CD14-positive monocyte (primary cell): ENCODE measurements at regions not wholly inside any gene's neighbourhood (a gene's known extent, or its start where the extent isn't known, plus 50 kb on each side); places are given as distances from the start of the nearest gene placed in this dataset.

ENCODE experiments used
- DNase-seq, 3 donors: peaks; one replicate each; pipeline ENCODE4 v3.0.0-alpha.2; 2011 to 2022
- H2AFZ ChIP-seq: 2 replicates; pipeline ENCODE4 v1.6.0; 2012; ENCODE audit warnings: mild to moderate bottlenecking, low read depth, low read length, inconsistent platforms; ENCODE audit not compliant: insufficient read depth, poor library complexity, severe bottlenecking
- H3K27ac ChIP-seq, 2 donors: 1 replicate in 1 of 2; 2 replicates in 1 of 2; pipeline ENCODE4 v1.5.1; 2012 to 2013; ENCODE audit warnings: low read length in 2 of 2, control low read depth in 1 of 2, inconsistent platforms in 1 of 2, low read depth in 1 of 2, mild to moderate bottlenecking in 1 of 2
- H3K27me3 ChIP-seq, 2 donors: one replicate each; pipeline versions ENCODE4 v1.6.0 to v1.6.1; 2011 to 2013; ENCODE audit warnings: low read length in 2 of 2; ENCODE audit not compliant: control insufficient read depth in 2 of 2, insufficient read depth in 2 of 2
- H3K36me3 ChIP-seq, 2 donors: replicated peaks in 1 of 2; 1 replicate in 1 of 2; 2 replicates in 1 of 2; pipeline versions ENCODE4 v1.5.1 to v1.6.1; 2012 to 2013; ENCODE audit warnings: low read length in 2 of 2, control low read depth in 1 of 2, inconsistent platforms in 1 of 2, mild to moderate bottlenecking in 1 of 2; ENCODE audit not compliant: insufficient read depth in 2 of 2, control insufficient read depth in 1 of 2
- H3K4me1 ChIP-seq, 2 donors: 1 replicate in 1 of 2; 2 replicates in 1 of 2; pipeline versions ENCODE4 v1.5.1 to v1.6.1; 2012 to 2013; ENCODE audit warnings: low read length in 2 of 2, control low read depth in 1 of 2, inconsistent platforms in 1 of 2, mild to moderate bottlenecking in 1 of 2, moderate library complexity in 1 of 2; ENCODE audit not compliant: insufficient read depth in 2 of 2, control insufficient read depth in 1 of 2
- H3K4me2 ChIP-seq: replicated peaks from 2 replicates; pipeline ENCODE3; 2012; ENCODE audit warnings: low read length, moderate library complexity, mild to moderate bottlenecking; ENCODE audit not compliant: poor library complexity, severe bottlenecking; ENCODE audit errors: extremely low read depth
- H3K4me3 ChIP-seq, 3 experiments: fragments of 200-600 bp in 1 of 3; sonication (generic) in 1 of 3; replicated peaks in 1 of 3; 1 replicate in 2 of 3; 2 replicates in 1 of 3; pipeline ENCODE4 v1.5.1; 2011 to 2013; ENCODE audit warnings: low read length in 3 of 3, mild to moderate bottlenecking in 3 of 3, control low read depth in 2 of 3, low read depth in 2 of 3, inconsistent platforms in 1 of 3, moderate library complexity in 1 of 3
- H3K79me2 ChIP-seq: 2 replicates; pipeline ENCODE4 v1.6.0; 2012; ENCODE audit warnings: mild to moderate bottlenecking, control low read depth, inconsistent platforms, low read length, moderate library complexity; ENCODE audit not compliant: insufficient read depth
- H3K9ac ChIP-seq: 2 replicates; pipeline ENCODE4 v1.6.0; 2017; ENCODE audit warnings: low read length, mild to moderate bottlenecking; ENCODE audit not compliant: insufficient read depth, poor library complexity, severe bottlenecking
- H3K9me3 ChIP-seq, 2 donors: replicated peaks in 1 of 2; 1 replicate in 1 of 2; 2 replicates in 1 of 2; pipeline versions ENCODE4 v1.5.1 to v1.6.1; 2012 to 2013; ENCODE audit warnings: low read length in 2 of 2, control low read depth in 1 of 2; ENCODE audit not compliant: control insufficient read depth in 1 of 2, insufficient read depth in 1 of 2
- H4K20me1 ChIP-seq: 2 replicates; pipeline ENCODE4 v1.6.0; 2012; ENCODE audit warnings: mild to moderate bottlenecking, low read length, control low read depth, moderate library complexity; ENCODE audit not compliant: insufficient read depth
- H3K27ac Mint-ChIP-seq, 7 donors: one replicate each; pipeline ENCODE4 v1.8.0; 2020; ENCODE audit warnings: mild to moderate bottlenecking in 7 of 7, mixed read lengths in 7 of 7, moderate library complexity in 6 of 7, inconsistent platforms in 2 of 7
- H3K27me3 Mint-ChIP-seq, 3 donors: one replicate each; pipeline ENCODE4 v1.8.0; 2021 to 2022; ENCODE audit warnings: low read depth in 3 of 3, mild to moderate bottlenecking in 3 of 3, mixed read lengths in 3 of 3, moderate library complexity in 3 of 3, inconsistent platforms in 1 of 3
- H3K36me3 Mint-ChIP-seq, 2 donors: one replicate each; pipeline ENCODE4 v1.8.0; 2020; ENCODE audit warnings: mixed read lengths in 2 of 2, inconsistent platforms in 1 of 2, mild to moderate bottlenecking in 1 of 2
- H3K4me1 Mint-ChIP-seq: one replicate; pipeline ENCODE4 v1.8.0; 2020; ENCODE audit warnings: mild to moderate bottlenecking, mixed read lengths
- H3K4me3 Mint-ChIP-seq, 2 donors: one replicate each; pipeline ENCODE4 v1.8.0; 2020; ENCODE audit warnings: mild to moderate bottlenecking in 2 of 2, mixed read lengths in 2 of 2, moderate library complexity in 1 of 2
- H3K9me3 Mint-ChIP-seq, 7 donors: one replicate each; pipeline ENCODE4 v1.8.0; 2020 to 2022; ENCODE audit warnings: mixed read lengths in 7 of 7, mild to moderate bottlenecking in 6 of 7, moderate library complexity in 6 of 7, inconsistent platforms in 2 of 7
- WGBS: methylation state at CpG from one replicate; pipeline ENCODE4 v1.1.5; 2013; ENCODE audit warnings: missing lambda C conversion rate; ENCODE audit not compliant: insufficient coverage; 5-methylcytosine and 5-hydroxymethylcytosine counted together
- intact Hi-C, 2 donors: fragments of 100-400 bp; cut with micrococcal nuclease; formaldehyde crosslinking; loops; one replicate each; pipeline versions ENCODE4 v1.15.0 to v1.15.1; 2023
- TF ChIP-seq, protein P1 (sequence below): fragments of 200-600 bp; IDR thresholded peaks from one replicate; pipeline ENCODE4 v1.8.0; 2022; ENCODE audit warnings: antibody characterized with exemption, mild to moderate bottlenecking

- intact Hi-C loops = no loop called here
- H3K9ac ChIP-seq = no peak overlapping the region
- TF ChIP-seq, protein P1, sequence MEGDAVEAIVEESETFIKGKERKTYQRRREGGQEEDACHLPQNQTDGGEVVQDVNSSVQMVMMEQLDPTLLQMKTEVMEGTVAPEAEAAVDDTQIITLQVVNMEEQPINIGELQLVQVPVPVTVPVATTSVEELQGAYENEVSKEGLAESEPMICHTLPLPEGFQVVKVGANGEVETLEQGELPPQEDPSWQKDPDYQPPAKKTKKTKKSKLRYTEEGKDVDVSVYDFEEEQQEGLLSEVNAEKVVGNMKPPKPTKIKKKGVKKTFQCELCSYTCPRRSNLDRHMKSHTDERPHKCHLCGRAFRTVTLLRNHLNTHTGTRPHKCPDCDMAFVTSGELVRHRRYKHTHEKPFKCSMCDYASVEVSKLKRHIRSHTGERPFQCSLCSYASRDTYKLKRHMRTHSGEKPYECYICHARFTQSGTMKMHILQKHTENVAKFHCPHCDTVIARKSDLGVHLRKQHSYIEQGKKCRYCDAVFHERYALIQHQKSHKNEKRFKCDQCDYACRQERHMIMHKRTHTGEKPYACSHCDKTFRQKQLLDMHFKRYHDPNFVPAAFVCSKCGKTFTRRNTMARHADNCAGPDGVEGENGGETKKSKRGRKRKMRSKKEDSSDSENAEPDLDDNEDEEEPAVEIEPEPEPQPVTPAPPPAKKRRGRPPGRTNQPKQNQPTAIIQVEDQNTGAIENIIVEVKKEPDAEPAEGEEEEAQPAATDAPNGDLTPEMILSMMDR = no peak
- no peak overlapping the region for H3K4me2 ChIP-seq
- no peak overlapping the region for H3K4me3 ChIP-seq
- Mint-ChIP-seq H3K4me1 (no peaks in the 10 kb centered on the region), H3K27me3 (peaks cover 0 to 3% (median 1%) of the 10 kb centered on the region in 3 donors), H3K36me3 (no peaks in the 10 kb centered on the region), H3K9me3 (peaks cover 0 to under 1% (median 0%) of the 10 kb centered on the region in 7 donors), H3K4me3 (no peak overlapping the region), H3K27ac (no peak overlapping the region)
- H4K20me1 ChIP-seq = no peaks in the 10 kb centered on the region
- no peaks in the 10 kb centered on the region for H3K36me3 ChIP-seq
- H3K9me3 ChIP-seq = no peaks in the 10 kb centered on the region
- H3K27ac ChIP-seq = no peak overlapping the region
- H3K79me2 ChIP-seq = no peaks in the 10 kb centered on the region
- WGBS = no CpG with 5 or more reads among the region's 2 CpGs
- H2AFZ ChIP-seq = no peak overlapping the region
- H3K4me1 ChIP-seq = no peaks in the 10 kb centered on the region
- H3K27me3 ChIP-seq = no peaks in the 10 kb centered on the region
- DNase-seq = no peak
Observed at GRCh38 chr11:127379686-127380085, 379.1 kb upstream of the KIRREL3 start.

- Histone ChIP-seq H3K9ac (no peak overlapping the region), H3K9me3 (no peaks in the 10 kb centered on the region), H3K4me3 (no peak overlapping the region), H3K4me1 (no peaks in the 10 kb centered on the region), H3K36me3 (no peaks in the 10 kb centered on the region), H2AFZ (no peak overlapping the region), H3K27ac (no peak overlapping the region), H4K20me1 (no peaks in the 10 kb centered on the region), H3K27me3 (no peaks in the 10 kb centered on the region), H3K4me2 (no peak overlapping the region), H3K79me2 (no peaks in the 10 kb centered on the region)
- Mint-ChIP-seq H3K27me3 (no peaks in the 10 kb centered on the region), H3K4me3 (no peak overlapping the region), H3K36me3 (no peaks in the 10 kb centered on the region), H3K9me3 (peaks cover 0 to 2% (median 0%) of the 10 kb centered on the region in 7 donors), H3K27ac (peak overlapping the region in 1 of 7 donors; percentile 28), H3K4me1 (no peaks in the 10 kb centered on the region)
- no peak for DNase-seq
- whole genome bisulfite sequencing = no CpG with 5 or more reads among the region's 2 CpGs
- intact Hi-C loops = no loop called here
- TF ChIP-seq, protein P1 = no peak
Observed at GRCh38 chr11:127376301-127376700, 375.7 kb upstream of the KIRREL3 start.
